GM12864 (cell line): ENCODE measurements at regions not wholly inside any gene's neighbourhood (a gene's known extent, or its start where the extent isn't known, plus 50 kb on each side); places are given as distances from the start of the nearest gene placed in this dataset.
"Not testable (repeated sequence)": the region's sequence is repeated elsewhere in the genome, so short reads cannot be mapped to it uniquely, and the experiment has no call there.

Experiments
- DNase-seq: peaks from one replicate; pipeline ENCODE4 v3.0.0-alpha.2; 2011; ENCODE audit warnings: low read depth
- H3K4me3 ChIP-seq: 2 replicates; pipeline ENCODE4 v1.5.1; 2011; ENCODE audit warnings: mild to moderate bottlenecking, low read depth, low read length, control low read depth
- TF ChIP-seq, protein P1 (sequence below): IDR thresholded peaks from 2 replicates; pipeline ENCODE4 v1.5.1; 2011; ENCODE audit warnings: low read depth, mild to moderate bottlenecking, moderate library complexity, low read length, control low read depth, inconsistent platforms; ENCODE audit errors: missing control alignments

DNA sequence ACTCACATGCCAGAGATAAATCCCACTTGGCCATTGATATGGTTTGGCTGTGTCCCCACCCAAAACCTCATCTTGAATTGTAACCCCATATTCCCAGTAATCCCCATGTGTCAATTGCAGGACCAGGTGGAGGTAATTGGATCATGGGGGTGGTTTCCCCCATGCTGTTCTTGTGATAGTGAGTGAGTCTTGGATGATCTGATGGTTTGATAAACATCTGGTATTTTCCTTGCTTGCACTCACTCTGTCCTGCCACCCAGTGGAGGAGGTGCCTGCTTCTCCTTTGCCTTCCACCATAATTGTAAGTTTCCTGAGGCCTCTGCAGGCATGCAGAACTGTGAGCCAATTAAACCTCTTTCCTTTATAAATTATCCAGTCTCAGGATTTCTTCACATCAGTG, 50.4 kb upstream of the B3GAT2 start:
- not testable (repeated sequence) for DNase-seq

GRCh38 chr6:71011871-71012371, 55.1 kb upstream of the B3GAT2 start:
- no peak for DNase-seq
- TF ChIP-seq, protein P1, sequence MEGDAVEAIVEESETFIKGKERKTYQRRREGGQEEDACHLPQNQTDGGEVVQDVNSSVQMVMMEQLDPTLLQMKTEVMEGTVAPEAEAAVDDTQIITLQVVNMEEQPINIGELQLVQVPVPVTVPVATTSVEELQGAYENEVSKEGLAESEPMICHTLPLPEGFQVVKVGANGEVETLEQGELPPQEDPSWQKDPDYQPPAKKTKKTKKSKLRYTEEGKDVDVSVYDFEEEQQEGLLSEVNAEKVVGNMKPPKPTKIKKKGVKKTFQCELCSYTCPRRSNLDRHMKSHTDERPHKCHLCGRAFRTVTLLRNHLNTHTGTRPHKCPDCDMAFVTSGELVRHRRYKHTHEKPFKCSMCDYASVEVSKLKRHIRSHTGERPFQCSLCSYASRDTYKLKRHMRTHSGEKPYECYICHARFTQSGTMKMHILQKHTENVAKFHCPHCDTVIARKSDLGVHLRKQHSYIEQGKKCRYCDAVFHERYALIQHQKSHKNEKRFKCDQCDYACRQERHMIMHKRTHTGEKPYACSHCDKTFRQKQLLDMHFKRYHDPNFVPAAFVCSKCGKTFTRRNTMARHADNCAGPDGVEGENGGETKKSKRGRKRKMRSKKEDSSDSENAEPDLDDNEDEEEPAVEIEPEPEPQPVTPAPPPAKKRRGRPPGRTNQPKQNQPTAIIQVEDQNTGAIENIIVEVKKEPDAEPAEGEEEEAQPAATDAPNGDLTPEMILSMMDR: no peak
- H3K4me3 ChIP-seq: no peak overlapping the region

More for the DNA sequence above, 50.4 kb upstream of the B3GAT2 start:
- not testable (repeated sequence) for H3K4me3 ChIP-seq

- peak; percentile 21 for DNase-seq
- TF ChIP-seq, protein P1: peak; percentile 79
- H3K4me3 ChIP-seq: no peak overlapping the region
These were observed 56.1 kb upstream of the B3GAT2 start for GRCh38 chr6:71012866-71013469.

GRCh38 chr6:71015392-71015791, 58.5 kb upstream of the B3GAT2 start:
- H3K4me3 ChIP-seq: no peak overlapping the region
- DNase-seq: no peak
- TF ChIP-seq, protein P1: no peak

- TF ChIP-seq, protein P1: no peak
- no peak overlapping the region for H3K4me3 ChIP-seq
- DNase-seq: no peak
These were observed 71.5 kb upstream of the B3GAT2 start for GRCh38 chr6:71028236-71028876.

DNA sequence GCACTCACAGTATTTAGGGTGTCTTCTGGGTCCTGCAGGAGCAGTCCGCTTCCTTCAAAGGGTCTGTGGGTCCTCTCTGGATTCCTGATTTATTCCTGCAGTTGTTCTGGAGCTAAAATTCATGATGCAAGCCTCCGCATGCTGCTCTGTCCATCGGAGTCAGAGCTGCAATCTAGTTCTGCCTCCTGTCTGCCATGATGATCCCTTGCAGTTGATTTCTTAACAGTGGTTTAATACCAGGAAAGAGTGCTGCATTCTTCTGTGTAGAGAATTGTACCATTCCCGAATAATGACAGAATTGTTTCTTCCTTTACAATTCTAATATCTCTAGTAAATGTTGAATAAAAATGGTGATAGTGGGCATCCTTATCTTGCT, 72.0 kb upstream of the B3GAT2 start:
- no peak overlapping the region for H3K4me3 ChIP-seq
- DNase-seq: no peak
- TF ChIP-seq, protein P1: no peak

- TF ChIP-seq, protein P1: no peak
- H3K4me3 ChIP-seq: no peak overlapping the region
- DNase-seq: no peak
These were observed 72.7 kb upstream of the B3GAT2 start for GRCh38 chr6:71029555-71029954.
